ENCODE measurements at regions not wholly inside any gene's neighbourhood (a gene's known extent, or its start where the extent isn't known, plus 50 kb on each side); places are given as distances from the start of the nearest gene placed in this dataset.

DNA sequence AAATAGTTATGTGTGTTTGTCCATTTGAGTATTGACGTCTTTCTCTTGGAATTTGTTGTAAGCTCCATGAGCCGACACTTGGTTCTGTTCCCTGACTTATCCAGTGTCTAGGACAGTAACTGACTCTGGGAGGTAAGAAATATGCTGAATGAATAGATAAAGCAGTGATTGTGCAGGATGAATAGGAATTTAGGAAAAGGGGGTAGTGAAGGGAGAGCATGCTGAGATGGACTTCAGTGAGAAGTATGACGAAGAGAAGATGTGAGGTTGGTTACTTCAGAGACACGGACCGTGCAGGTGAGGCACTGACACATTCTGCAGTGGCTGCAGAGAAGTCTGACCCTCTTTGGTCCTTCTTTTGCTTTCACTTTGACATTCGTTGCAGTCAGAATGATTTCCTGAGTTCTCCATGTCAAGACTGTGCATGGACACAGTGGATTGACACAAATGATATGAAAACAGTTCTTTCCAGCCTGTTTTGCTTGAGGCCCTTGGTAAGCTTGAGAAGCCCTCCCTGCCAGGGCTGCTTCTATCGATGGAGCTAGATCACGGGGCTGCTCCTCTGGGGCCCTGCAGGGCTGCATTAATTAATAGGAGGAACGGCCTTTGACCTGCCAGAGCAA lies 261.5 kb upstream of the SORCS1 start:
- 0 out of 3 replicates have a peak, but pooled peaks cover 3% of the 10 kb centered on the region for H3K9me3 ChIP-seq
- no peak for FAIRE-seq
- H3K27ac ChIP-seq: no peak overlapping the region
- WGBS (ENCODE audit: missing lambda C conversion rate): 6% methylated on average over 9 of the region's 9 CpGs
- no peaks in the 10 kb centered on the region for H3K4me1 ChIP-seq
- TF ChIP-seq TP53 (CRISPR knock-in tag; IDR thresholded peaks at IDR 0.05): no peak
- TF ChIP-seq SMC3 (IDR thresholded peaks at IDR 0.05): no peak
- TF ChIP-seq ZC3H11A (IDR thresholded peaks at IDR 0.05): no peak
- no peak for TF ChIP-seq HOXB13 (CRISPR knock-in tag; IDR thresholded peaks at IDR 0.05; ENCODE audit: low read depth)
- TF ChIP-seq, protein P1, sequence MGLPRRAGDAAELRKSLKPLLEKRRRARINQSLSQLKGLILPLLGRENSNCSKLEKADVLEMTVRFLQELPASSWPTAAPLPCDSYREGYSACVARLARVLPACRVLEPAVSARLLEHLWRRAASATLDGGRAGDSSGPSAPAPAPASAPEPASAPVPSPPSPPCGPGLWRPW (IDR thresholded peaks at IDR 0.05): no peak
- TF ChIP-seq, protein P2, sequence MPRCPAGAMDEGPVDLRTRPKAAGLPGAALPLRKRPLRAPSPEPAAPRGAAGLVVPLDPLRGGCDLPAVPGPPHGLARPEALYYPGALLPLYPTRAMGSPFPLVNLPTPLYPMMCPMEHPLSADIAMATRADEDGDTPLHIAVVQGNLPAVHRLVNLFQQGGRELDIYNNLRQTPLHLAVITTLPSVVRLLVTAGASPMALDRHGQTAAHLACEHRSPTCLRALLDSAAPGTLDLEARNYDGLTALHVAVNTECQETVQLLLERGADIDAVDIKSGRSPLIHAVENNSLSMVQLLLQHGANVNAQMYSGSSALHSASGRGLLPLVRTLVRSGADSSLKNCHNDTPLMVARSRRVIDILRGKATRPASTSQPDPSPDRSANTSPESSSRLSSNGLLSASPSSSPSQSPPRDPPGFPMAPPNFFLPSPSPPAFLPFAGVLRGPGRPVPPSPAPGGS (IDR thresholded peaks at IDR 0.05): no peak
- no peak for TF ChIP-seq JUNB (IDR thresholded peaks at IDR 0.05)
- no peak for TF ChIP-seq HEYL (CRISPR knock-in tag; IDR thresholded peaks at IDR 0.05)
- TF ChIP-seq MYC (IDR thresholded peaks at IDR 0.05; ENCODE audit: borderline replicate concordance, low read length): no peak
- no peak for TF ChIP-seq CBX2 (IDR thresholded peaks at IDR 0.05; ENCODE audit: borderline replicate concordance, low read depth)
- no peak for TF ChIP-seq ZFP36 (IDR thresholded peaks at IDR 0.05; ENCODE audit: borderline replicate concordance, partially characterized antibody)
- no peak for TF ChIP-seq HOXA7 (CRISPR knock-in tag; IDR thresholded peaks at IDR 0.05)
- TF ChIP-seq RARB (CRISPR knock-in tag; IDR thresholded peaks at IDR 0.05): no peak
- TF ChIP-seq CEBPB (IDR thresholded peaks at IDR 0.05): no peak
- TF ChIP-seq CHD2 (IDR thresholded peaks at IDR 0.05; ENCODE audit: low read length, partially characterized antibody): no peak
- TF ChIP-seq FOXS1 (CRISPR knock-in tag; IDR thresholded peaks at IDR 0.05): no peak
- TF ChIP-seq NPAS2 (CRISPR knock-in tag; IDR thresholded peaks at IDR 0.05; ENCODE audit: borderline replicate concordance): no peak
- TF ChIP-seq, protein P3, sequence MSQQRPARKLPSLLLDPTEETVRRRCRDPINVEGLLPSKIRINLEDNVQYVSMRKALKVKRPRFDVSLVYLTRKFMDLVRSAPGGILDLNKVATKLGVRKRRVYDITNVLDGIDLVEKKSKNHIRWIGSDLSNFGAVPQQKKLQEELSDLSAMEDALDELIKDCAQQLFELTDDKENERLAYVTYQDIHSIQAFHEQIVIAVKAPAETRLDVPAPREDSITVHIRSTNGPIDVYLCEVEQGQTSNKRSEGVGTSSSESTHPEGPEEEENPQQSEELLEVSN (IDR thresholded peaks at IDR 0.05; ENCODE audit: borderline replicate concordance, low read depth): no peak
- TF ChIP-seq HDAC2 (IDR thresholded peaks at IDR 0.05): no peak
- no peak overlapping the region for H3K4me3 ChIP-seq
- POLR2A ChIA-PET: no interaction called here
- CTCF ChIA-PET: no interaction called here
- ATAC-seq: no peak
- no peak overlapping the region for H3K4me2 ChIP-seq
- DNase-seq (ENCODE audit: low read depth in 1 of 2, low spot score in 1 of 2): no peak

DNA sequence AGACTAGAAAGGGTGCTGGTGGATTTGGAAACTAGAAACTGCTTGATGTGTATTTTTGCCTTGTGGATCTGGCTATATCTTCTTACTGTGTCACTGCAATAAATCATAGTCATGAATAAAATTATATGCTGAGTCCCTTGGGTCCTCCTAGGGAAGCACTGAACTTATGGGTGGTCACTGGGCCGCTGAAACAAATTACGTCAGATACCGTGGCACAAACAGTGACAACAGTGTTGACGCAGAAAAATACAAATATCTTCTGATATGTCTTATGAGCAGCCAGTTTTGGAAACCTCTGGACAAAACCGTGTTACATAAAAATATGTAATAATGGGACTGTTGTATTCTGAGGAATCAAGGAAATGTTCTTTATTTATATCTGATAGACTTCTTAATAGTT lies 260.1 kb upstream of the SORCS1 start:
- ATAC-seq: no peak
- Histone ChIP-seq H3K4me3 (no peak overlapping the region), H3K4me2 (no peak overlapping the region), H3K9me3 (0 out of 3 replicates have a peak, but pooled peaks cover 3% of the 10 kb centered on the region), H3K27ac (no peak overlapping the region), H3K4me1 (no peaks in the 10 kb centered on the region)
- CTCF ChIA-PET: interaction anchor here (0.5 kb wide), 1 partner anchor 1181 kb away, joined by 3 read pairs; no protein-coding TSS in a partner anchor
- POLR2A ChIA-PET: no interaction called here
- no peak for DNase-seq (ENCODE audit: low read depth in 1 of 2, low spot score in 1 of 2)
- 43% methylated on average over 5 of the region's 5 CpGs for WGBS (ENCODE audit: missing lambda C conversion rate)
- TF ChIP-seq SREBF2 (IDR thresholded peaks at IDR 0.05) (no peak), BHLHE40 (IDR thresholded peaks at IDR 0.05; ENCODE audit: low read depth, low read length) (no peak), EHF (CRISPR knock-in tag; IDR thresholded peaks at IDR 0.05) (no peak), ZC3H11A (IDR thresholded peaks at IDR 0.05) (no peak), POLR2AphosphoS2 (conservative IDR thresholded peaks at IDR 0.05; ENCODE audit: low read length) (no peak), RNF2 (IDR thresholded peaks at IDR 0.05; ENCODE audit: borderline replicate concordance, low read depth) (no peak), RARB (CRISPR knock-in tag; IDR thresholded peaks at IDR 0.05) (no peak), SMC3 (IDR thresholded peaks at IDR 0.05) (no peak), HOXB13 (CRISPR knock-in tag; IDR thresholded peaks at IDR 0.05; ENCODE audit: low read depth) (no peak), MAFK (IDR thresholded peaks at IDR 0.05; ENCODE audit: partially characterized antibody) (no peak)
- TF ChIP-seq, protein P4, sequence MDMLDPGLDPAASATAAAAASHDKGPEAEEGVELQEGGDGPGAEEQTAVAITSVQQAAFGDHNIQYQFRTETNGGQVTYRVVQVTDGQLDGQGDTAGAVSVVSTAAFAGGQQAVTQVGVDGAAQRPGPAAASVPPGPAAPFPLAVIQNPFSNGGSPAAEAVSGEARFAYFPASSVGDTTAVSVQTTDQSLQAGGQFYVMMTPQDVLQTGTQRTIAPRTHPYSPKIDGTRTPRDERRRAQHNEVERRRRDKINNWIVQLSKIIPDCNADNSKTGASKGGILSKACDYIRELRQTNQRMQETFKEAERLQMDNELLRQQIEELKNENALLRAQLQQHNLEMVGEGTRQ (IDR thresholded peaks at IDR 0.05): no peak
- TF ChIP-seq, protein P5, sequence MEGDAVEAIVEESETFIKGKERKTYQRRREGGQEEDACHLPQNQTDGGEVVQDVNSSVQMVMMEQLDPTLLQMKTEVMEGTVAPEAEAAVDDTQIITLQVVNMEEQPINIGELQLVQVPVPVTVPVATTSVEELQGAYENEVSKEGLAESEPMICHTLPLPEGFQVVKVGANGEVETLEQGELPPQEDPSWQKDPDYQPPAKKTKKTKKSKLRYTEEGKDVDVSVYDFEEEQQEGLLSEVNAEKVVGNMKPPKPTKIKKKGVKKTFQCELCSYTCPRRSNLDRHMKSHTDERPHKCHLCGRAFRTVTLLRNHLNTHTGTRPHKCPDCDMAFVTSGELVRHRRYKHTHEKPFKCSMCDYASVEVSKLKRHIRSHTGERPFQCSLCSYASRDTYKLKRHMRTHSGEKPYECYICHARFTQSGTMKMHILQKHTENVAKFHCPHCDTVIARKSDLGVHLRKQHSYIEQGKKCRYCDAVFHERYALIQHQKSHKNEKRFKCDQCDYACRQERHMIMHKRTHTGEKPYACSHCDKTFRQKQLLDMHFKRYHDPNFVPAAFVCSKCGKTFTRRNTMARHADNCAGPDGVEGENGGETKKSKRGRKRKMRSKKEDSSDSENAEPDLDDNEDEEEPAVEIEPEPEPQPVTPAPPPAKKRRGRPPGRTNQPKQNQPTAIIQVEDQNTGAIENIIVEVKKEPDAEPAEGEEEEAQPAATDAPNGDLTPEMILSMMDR (IDR thresholded peaks at IDR 0.05): no peak
- TF ChIP-seq, protein P6, sequence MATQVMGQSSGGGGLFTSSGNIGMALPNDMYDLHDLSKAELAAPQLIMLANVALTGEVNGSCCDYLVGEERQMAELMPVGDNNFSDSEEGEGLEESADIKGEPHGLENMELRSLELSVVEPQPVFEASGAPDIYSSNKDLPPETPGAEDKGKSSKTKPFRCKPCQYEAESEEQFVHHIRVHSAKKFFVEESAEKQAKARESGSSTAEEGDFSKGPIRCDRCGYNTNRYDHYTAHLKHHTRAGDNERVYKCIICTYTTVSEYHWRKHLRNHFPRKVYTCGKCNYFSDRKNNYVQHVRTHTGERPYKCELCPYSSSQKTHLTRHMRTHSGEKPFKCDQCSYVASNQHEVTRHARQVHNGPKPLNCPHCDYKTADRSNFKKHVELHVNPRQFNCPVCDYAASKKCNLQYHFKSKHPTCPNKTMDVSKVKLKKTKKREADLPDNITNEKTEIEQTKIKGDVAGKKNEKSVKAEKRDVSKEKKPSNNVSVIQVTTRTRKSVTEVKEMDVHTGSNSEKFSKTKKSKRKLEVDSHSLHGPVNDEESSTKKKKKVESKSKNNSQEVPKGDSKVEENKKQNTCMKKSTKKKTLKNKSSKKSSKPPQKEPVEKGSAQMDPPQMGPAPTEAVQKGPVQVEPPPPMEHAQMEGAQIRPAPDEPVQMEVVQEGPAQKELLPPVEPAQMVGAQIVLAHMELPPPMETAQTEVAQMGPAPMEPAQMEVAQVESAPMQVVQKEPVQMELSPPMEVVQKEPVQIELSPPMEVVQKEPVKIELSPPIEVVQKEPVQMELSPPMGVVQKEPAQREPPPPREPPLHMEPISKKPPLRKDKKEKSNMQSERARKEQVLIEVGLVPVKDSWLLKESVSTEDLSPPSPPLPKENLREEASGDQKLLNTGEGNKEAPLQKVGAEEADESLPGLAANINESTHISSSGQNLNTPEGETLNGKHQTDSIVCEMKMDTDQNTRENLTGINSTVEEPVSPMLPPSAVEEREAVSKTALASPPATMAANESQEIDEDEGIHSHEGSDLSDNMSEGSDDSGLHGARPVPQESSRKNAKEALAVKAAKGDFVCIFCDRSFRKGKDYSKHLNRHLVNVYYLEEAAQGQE (IDR thresholded peaks at IDR 0.05): no peak
- TF ChIP-seq, protein P3 (IDR thresholded peaks at IDR 0.05; ENCODE audit: borderline replicate concordance, low read depth): no peak
- FAIRE-seq: no peak
